ENCODE measurements at regions not wholly inside any gene's neighbourhood (a gene's known extent, or its start where the extent isn't known, plus 50 kb on each side); places are given as distances from the start of the nearest gene placed in this dataset.
A peak's percentile ranks its signal among the peaks of the same experiment; 100 is the strongest.

DNA sequence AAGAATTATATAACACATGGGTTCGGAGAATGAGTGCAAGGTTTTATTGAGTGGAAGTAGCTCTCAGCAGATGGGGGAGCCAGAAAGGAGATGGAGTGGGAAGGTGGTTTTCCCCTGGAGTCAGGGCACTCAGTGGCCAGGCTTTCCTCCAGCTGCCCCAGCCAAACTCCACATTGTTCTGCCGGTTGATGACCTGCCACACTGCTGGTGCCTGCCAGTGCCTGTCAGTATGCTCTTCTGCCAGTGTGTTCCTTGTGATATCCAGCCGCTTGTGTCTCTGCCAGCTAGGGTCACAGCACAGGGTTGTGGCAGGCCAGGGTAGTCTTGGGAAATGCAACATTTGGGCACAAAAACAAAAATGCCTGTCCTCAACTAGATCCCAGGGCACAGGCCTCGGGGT lies 604.8 kb upstream of the TECRL start:
- H3K4me1 ChIP-seq (ENCODE audit: control extremely low read depth in 1 of 4, control insufficient read depth in 4 of 4, insufficient read depth in 4 of 4, low read length in 3 of 4): peaks cover 0 to 2% (median 0%) of the 10 kb centered on the region in 4 experiments
- no peaks in the 10 kb centered on the region for H3K36me3 ChIP-seq (ENCODE audit: control insufficient read depth in 4 of 4, insufficient read depth in 4 of 4, low read length in 3 of 4)
- POLR2A ChIA-PET: interaction anchor here (0.5 kb wide), 1 partner anchor 38 kb away, joined by 3 read pairs; no protein-coding TSS in a partner anchor
- no peak overlapping the region for H3K4me3 ChIP-seq (ENCODE audit: control insufficient read depth in 1 of 7, extremely low read depth in 1 of 7, insufficient read depth in 4 of 7, low read depth in 2 of 7, low read length in 6 of 7)
- H3K27ac ChIP-seq (ENCODE audit: insufficient read depth in 1 of 2, low read depth in 1 of 2, low read length in 2 of 2, poor library complexity in 1 of 2, severe bottlenecking in 2 of 2): no peak overlapping the region
- WGBS (ENCODE audit: insufficient coverage): 93% methylated on average over 2 of the region's 4 CpGs
- no peaks in the 10 kb centered on the region for H3K27me3 ChIP-seq (replicated peaks in 2 of 5; ENCODE audit: control insufficient read depth in 4 of 5, insufficient read depth in 5 of 5, low read length in 4 of 5)
- no peaks in the 10 kb centered on the region for H3K9me3 ChIP-seq (ENCODE audit: control extremely low read depth in 1 of 5, control insufficient read depth in 4 of 5, insufficient read depth in 2 of 5, low read depth in 1 of 5, low read length in 4 of 5)
- CTCF ChIA-PET: no interaction called here
- DNase-seq: no peak

DNA sequence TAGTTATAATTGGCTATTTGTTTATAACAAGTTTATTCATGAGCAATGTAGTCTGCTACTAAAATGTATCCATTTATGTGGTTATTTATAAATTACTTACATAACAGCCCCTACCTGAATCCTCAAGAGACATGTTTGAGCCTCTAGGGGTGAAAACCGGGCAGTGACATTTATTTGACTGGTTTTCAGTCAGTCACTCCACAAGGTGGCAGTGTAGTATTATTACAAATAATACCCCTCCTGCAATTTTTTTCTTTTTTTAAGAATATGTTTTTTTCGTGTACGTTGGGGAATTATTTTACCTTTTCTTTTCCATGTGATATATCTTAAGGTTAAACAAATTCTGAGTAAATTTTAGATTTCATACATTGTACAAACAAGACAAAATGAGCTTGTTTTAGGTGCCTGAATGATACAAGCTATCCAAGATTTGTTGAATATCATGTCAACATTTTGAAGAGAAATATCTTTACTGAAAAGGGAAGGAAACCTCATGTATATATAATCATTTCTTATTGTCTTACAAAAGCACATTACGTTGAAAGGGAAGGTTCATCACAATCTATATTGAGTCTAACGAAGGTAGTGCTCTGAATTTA lies 598.7 kb upstream of the TECRL start:
- DNase-seq: peak; percentile 57 to 80 (median 79)
- ChIA-PET CTCF (interaction anchor here (1.4 to 1.8 kb wide), 3 partner anchors 10 to 20 kb away, joined by 4 to 5 read pairs (median 4); no protein-coding TSS in a partner anchor), POLR2A (no interaction called here)
- Histone ChIP-seq H3K4me1 (ENCODE audit: control extremely low read depth in 1 of 4, control insufficient read depth in 4 of 4, insufficient read depth in 4 of 4, low read length in 3 of 4) (no peaks in the 10 kb centered on the region), H3K27ac (ENCODE audit: insufficient read depth in 1 of 2, low read depth in 1 of 2, low read length in 2 of 2, poor library complexity in 1 of 2, severe bottlenecking in 2 of 2) (no peak overlapping the region), H3K4me3 (ENCODE audit: control insufficient read depth in 1 of 7, extremely low read depth in 1 of 7, insufficient read depth in 4 of 7, low read depth in 2 of 7, low read length in 6 of 7) (no peak overlapping the region), H3K27me3 (replicated peaks in 2 of 5; ENCODE audit: control insufficient read depth in 4 of 5, insufficient read depth in 5 of 5, low read length in 4 of 5) (no peaks in the 10 kb centered on the region), H3K9me3 (ENCODE audit: control extremely low read depth in 1 of 5, control insufficient read depth in 4 of 5, insufficient read depth in 2 of 5, low read depth in 1 of 5, low read length in 4 of 5) (no peaks in the 10 kb centered on the region), H3K36me3 (ENCODE audit: control insufficient read depth in 4 of 4, insufficient read depth in 4 of 4, low read length in 3 of 4) (peaks cover 0 to under 1% (median 0%) of the 10 kb centered on the region in 4 experiments)
- no CpG with 5 or more reads among the region's 5 CpGs for WGBS (ENCODE audit: insufficient coverage)

DNA sequence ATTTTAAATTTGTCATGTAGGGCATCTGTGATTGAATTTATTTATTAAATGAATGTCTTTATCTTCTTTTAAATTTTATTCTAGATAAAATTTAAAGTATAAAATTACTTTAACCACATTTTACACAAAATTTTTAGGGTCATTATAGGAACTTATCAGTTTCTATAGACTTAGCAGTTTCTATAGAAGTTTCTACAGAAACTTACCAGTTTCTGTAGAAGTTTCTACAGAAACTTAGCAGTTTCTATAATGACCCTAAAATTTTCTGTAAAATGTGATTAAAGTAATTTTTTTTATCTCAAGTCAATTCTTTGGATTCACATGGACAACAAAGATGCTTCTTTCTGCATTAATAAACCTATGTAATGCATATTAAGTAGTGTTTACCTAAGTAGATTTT lies 565.9 kb upstream of the TECRL start:
- POLR2A ChIA-PET: no interaction called here
- Histone ChIP-seq H3K4me3 (ENCODE audit: control insufficient read depth in 1 of 7, extremely low read depth in 1 of 7, insufficient read depth in 4 of 7, low read depth in 2 of 7, low read length in 6 of 7) (no peak overlapping the region), H3K27ac (ENCODE audit: insufficient read depth in 1 of 2, low read depth in 1 of 2, low read length in 2 of 2, poor library complexity in 1 of 2, severe bottlenecking in 2 of 2) (no peak overlapping the region), H3K36me3 (ENCODE audit: control insufficient read depth in 4 of 4, insufficient read depth in 4 of 4, low read length in 3 of 4) (peaks cover 0 to 3% (median 0%) of the 10 kb centered on the region in 4 experiments), H3K9me3 (ENCODE audit: control extremely low read depth in 1 of 5, control insufficient read depth in 4 of 5, insufficient read depth in 2 of 5, low read depth in 1 of 5, low read length in 4 of 5) (no peaks in the 10 kb centered on the region), H3K27me3 (replicated peaks in 2 of 5; ENCODE audit: control insufficient read depth in 4 of 5, insufficient read depth in 5 of 5, low read length in 4 of 5) (no peaks in the 10 kb centered on the region), H3K4me1 (ENCODE audit: control extremely low read depth in 1 of 4, control insufficient read depth in 4 of 4, insufficient read depth in 4 of 4, low read length in 3 of 4) (no peaks in the 10 kb centered on the region)
- CTCF ChIA-PET: no interaction called here
- no peak for DNase-seq

DNA sequence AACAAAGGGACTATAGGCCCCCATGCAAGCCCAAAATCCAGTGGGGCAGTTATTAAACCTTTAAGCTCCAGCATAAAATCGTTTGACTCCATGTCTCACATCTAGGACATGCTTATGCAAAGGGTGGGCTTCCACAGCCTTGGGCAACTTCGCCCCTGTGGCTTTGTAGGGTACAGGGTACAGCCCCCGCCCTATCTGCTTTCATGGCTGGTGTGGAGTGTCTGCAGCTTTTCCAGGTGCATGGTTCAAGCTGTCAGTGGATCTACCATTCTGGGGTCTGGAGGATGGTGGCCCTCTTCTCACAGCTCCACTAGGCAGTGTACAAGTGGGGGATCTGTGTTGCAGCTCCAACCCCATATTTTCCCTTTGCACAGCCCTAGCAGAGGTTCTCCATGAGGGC lies 559.8 kb upstream of the TECRL start:
- ChIA-PET POLR2A (no interaction called here), CTCF (no interaction called here)
- Histone ChIP-seq H3K4me1 (ENCODE audit: control extremely low read depth in 1 of 4, control insufficient read depth in 4 of 4, insufficient read depth in 4 of 4, low read length in 3 of 4) (no peaks in the 10 kb centered on the region), H3K27me3 (replicated peaks in 2 of 5; ENCODE audit: control insufficient read depth in 4 of 5, insufficient read depth in 5 of 5, low read length in 4 of 5) (no peaks in the 10 kb centered on the region), H3K9me3 (ENCODE audit: control extremely low read depth in 1 of 5, control insufficient read depth in 4 of 5, insufficient read depth in 2 of 5, low read depth in 1 of 5, low read length in 4 of 5) (peaks cover 0 to 9% (median 0%) of the 10 kb centered on the region in 5 experiments), H3K36me3 (ENCODE audit: control insufficient read depth in 4 of 4, insufficient read depth in 4 of 4, low read length in 3 of 4) (peaks cover 0 to 3% (median 0%) of the 10 kb centered on the region in 4 experiments), H3K4me3 (ENCODE audit: control insufficient read depth in 1 of 7, extremely low read depth in 1 of 7, insufficient read depth in 4 of 7, low read depth in 2 of 7, low read length in 6 of 7) (no peak overlapping the region), H3K27ac (ENCODE audit: insufficient read depth in 1 of 2, low read depth in 1 of 2, low read length in 2 of 2, poor library complexity in 1 of 2, severe bottlenecking in 2 of 2) (no peak overlapping the region)
- 100% methylated on average over 2 of the region's 3 CpGs for WGBS (ENCODE audit: insufficient coverage)
- DNase-seq: no peak

- H3K4me1 ChIP-seq (ENCODE audit: control extremely low read depth in 1 of 4, control insufficient read depth in 4 of 4, insufficient read depth in 4 of 4, low read length in 3 of 4): no peaks in the 10 kb centered on the region
- no peak overlapping the region for H3K27ac ChIP-seq (ENCODE audit: insufficient read depth in 1 of 2, low read depth in 1 of 2, low read length in 2 of 2, poor library complexity in 1 of 2, severe bottlenecking in 2 of 2)
- peaks cover 0 to 3% (median 0%) of the 10 kb centered on the region in 4 experiments for H3K36me3 ChIP-seq (ENCODE audit: control insufficient read depth in 4 of 4, insufficient read depth in 4 of 4, low read length in 3 of 4)
- POLR2A ChIA-PET: interaction anchor here (0.5 kb wide), 1 partner anchor 19 kb away, joined by 3 read pairs; no protein-coding TSS in a partner anchor
- H3K9me3 ChIP-seq (ENCODE audit: control extremely low read depth in 1 of 5, control insufficient read depth in 4 of 5, insufficient read depth in 2 of 5, low read depth in 1 of 5, low read length in 4 of 5): peaks cover 0 to 9% (median 0%) of the 10 kb centered on the region in 5 experiments
- no CpG with 5 or more reads among the region's 2 CpGs for WGBS (ENCODE audit: insufficient coverage)
- no peaks in the 10 kb centered on the region for H3K27me3 ChIP-seq (replicated peaks in 2 of 5; ENCODE audit: control insufficient read depth in 4 of 5, insufficient read depth in 5 of 5, low read length in 4 of 5)
- CTCF ChIA-PET: interaction anchor here (0.6 kb wide), 1 partner anchor 463 kb away, joined by 3 read pairs; no protein-coding TSS in a partner anchor
- H3K4me3 ChIP-seq (ENCODE audit: control insufficient read depth in 1 of 7, extremely low read depth in 1 of 7, insufficient read depth in 4 of 7, low read depth in 2 of 7, low read length in 6 of 7): no peak overlapping the region
- DNase-seq: no peak
Observed at GRCh38 chr4:64967286-64967685, 558.0 kb upstream of the TECRL start.

- Histone ChIP-seq H3K27ac (ENCODE audit: insufficient read depth in 1 of 2, low read depth in 1 of 2, low read length in 2 of 2, poor library complexity in 1 of 2, severe bottlenecking in 2 of 2) (no peak overlapping the region), H3K4me1 (ENCODE audit: control extremely low read depth in 1 of 4, control insufficient read depth in 4 of 4, insufficient read depth in 4 of 4, low read length in 3 of 4) (no peaks in the 10 kb centered on the region), H3K27me3 (replicated peaks in 2 of 5; ENCODE audit: control insufficient read depth in 4 of 5, insufficient read depth in 5 of 5, low read length in 4 of 5) (no peaks in the 10 kb centered on the region), H3K36me3 (ENCODE audit: control insufficient read depth in 4 of 4, insufficient read depth in 4 of 4, low read length in 3 of 4) (no peaks in the 10 kb centered on the region), H3K4me3 (ENCODE audit: control insufficient read depth in 1 of 7, extremely low read depth in 1 of 7, insufficient read depth in 4 of 7, low read depth in 2 of 7, low read length in 6 of 7) (no peak overlapping the region), H3K9me3 (ENCODE audit: control extremely low read depth in 1 of 5, control insufficient read depth in 4 of 5, insufficient read depth in 2 of 5, low read depth in 1 of 5, low read length in 4 of 5) (peaks cover 0 to 9% (median 0%) of the 10 kb centered on the region in 5 experiments)
- POLR2A ChIA-PET: interaction anchor here (0.6 kb wide), 1 partner anchor 1278 kb away, joined by 3 read pairs; no protein-coding TSS in a partner anchor
- WGBS (ENCODE audit: insufficient coverage): 88% methylated on average over 1 of the region's 4 CpGs
- CTCF ChIA-PET: no interaction called here
- no peak for DNase-seq
Observed at GRCh38 chr4:64960516-64960915, 551.3 kb upstream of the TECRL start.

DNA sequence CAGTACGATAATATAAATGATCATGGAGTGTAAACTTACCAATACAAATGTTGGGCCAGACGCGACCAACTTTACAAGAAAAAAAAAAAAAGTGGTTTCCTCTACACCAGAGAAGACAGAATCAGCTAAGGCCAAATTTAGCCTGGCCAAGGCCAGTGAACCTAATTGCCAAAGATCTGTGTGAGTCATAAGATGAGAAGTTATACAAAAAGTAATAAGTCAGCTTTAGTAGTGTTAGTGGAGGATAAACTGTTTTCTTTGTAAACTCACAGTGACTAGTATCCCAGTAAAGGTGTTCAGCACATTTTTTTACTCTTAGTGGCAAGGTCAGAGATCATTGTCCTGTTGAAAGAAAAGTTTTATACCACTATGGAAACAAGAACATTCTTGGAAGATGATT lies 531.4 kb upstream of the TECRL start:
- Histone ChIP-seq H3K4me3 (ENCODE audit: control insufficient read depth in 1 of 7, extremely low read depth in 1 of 7, insufficient read depth in 4 of 7, low read depth in 2 of 7, low read length in 6 of 7) (no peak overlapping the region), H3K4me1 (ENCODE audit: control extremely low read depth in 1 of 4, control insufficient read depth in 4 of 4, insufficient read depth in 4 of 4, low read length in 3 of 4) (no peaks in the 10 kb centered on the region), H3K27ac (ENCODE audit: insufficient read depth in 1 of 2, low read depth in 1 of 2, low read length in 2 of 2, poor library complexity in 1 of 2, severe bottlenecking in 2 of 2) (no peak overlapping the region), H3K27me3 (replicated peaks in 2 of 5; ENCODE audit: control insufficient read depth in 4 of 5, insufficient read depth in 5 of 5, low read length in 4 of 5) (no peaks in the 10 kb centered on the region), H3K36me3 (ENCODE audit: control insufficient read depth in 4 of 4, insufficient read depth in 4 of 4, low read length in 3 of 4) (peaks cover 0 to 2% (median 0%) of the 10 kb centered on the region in 4 experiments), H3K9me3 (ENCODE audit: control extremely low read depth in 1 of 5, control insufficient read depth in 4 of 5, insufficient read depth in 2 of 5, low read depth in 1 of 5, low read length in 4 of 5) (peaks cover 0 to 3% (median 0%) of the 10 kb centered on the region in 5 experiments)
- no peak for DNase-seq
- POLR2A ChIA-PET: no interaction called here
- WGBS (ENCODE audit: insufficient coverage): no CpG with 5 or more reads among the region's 3 CpGs
- CTCF ChIA-PET: no interaction called here

Measured in common myeloid progenitor, CD34-positive (primary cell).